GM19438 (cell line): ENCODE measurements at regions not wholly inside any gene's neighbourhood (a gene's known extent, or its start where the extent isn't known, plus 50 kb on each side); places are given as distances from the start of the nearest gene placed in this dataset.

ENCODE experiments used
- ATAC-seq: cut with Tn5 transposase; IDR thresholded peaks from one replicate; pipeline ENCODE4 v1.9.1; 2021; ENCODE audit warnings: low read depth; ENCODE audit not compliant: unreplicated experiment

DNA sequence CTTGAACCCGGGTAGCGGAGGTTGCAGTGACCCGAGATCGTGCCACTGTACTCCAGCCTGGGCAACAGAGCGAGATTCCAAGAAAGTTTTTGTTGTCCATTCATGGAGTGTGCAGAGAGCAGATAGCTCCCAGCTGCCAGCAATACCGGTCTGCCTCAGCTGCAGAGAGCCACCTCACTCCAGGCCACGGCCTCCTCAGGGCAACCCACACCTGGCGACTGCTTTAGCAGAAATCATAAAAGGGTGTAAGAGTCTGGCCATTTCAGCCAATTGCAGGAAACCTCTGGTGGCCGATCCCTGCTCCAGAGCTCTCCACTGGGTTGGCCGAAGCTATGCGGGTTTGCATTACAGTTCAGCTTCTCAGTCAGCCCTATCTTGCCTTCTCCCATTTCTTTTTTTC lies 227.4 kb upstream of the BCOR start:
- no peak for ATAC-seq

DNA sequence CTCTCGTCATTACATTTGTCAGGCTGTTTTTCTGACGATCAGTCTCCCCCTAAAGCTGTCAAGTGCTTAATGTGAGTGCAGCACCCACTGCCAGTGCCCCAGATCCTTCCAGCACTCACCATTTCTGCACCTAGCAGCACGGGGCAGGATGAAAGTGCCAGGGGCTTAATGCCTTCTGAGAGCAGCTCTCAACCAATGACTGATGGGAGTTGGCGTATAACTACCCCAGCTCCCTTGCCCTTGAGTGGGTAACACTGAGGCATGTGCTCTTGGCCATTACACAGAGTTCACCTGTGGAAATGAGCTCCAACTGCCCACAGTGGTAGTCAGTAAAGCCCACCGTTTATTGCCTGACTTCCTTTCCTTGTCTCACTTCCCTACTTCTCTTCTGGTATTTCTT lies 226.2 kb upstream of the BCOR start:
- no peak for ATAC-seq

GRCh38 chrX:40320819-40321218 lies 223.1 kb upstream of the BCOR start:
- no peak for ATAC-seq

- ATAC-seq: no peak
Observed at GRCh38 chrX:40318801-40319200, 221.0 kb upstream of the BCOR start.

DNA sequence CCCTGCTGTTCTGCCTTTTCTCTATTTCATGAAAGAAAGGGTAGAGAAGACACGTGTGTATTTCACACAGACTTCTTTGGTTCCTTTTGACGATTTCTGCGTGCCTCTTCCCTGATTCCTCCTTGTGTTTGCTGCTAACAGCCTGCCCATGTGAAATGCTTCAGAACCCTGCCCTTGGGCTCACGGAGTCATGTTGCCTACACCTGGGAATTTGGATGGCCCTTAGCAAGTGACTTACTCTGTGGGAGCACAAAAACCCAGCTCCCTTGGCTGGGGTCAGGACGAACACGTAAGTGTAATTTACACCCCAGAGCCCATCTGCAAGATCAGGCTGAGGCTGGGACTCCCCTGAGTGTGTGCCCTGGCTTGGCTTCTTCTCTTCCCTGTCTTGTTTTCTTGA lies 220.3 kb upstream of the BCOR start:
- no peak for ATAC-seq

- no peak for ATAC-seq
Observed at GRCh38 chrX:40316502-40316901, 218.7 kb upstream of the BCOR start.

GRCh38 chrX:40314070-40314469 lies 216.3 kb upstream of the BCOR start:
- ATAC-seq: no peak

- no peak for ATAC-seq
Observed at GRCh38 chrX:40313269-40313668, 215.5 kb upstream of the BCOR start.

DNA sequence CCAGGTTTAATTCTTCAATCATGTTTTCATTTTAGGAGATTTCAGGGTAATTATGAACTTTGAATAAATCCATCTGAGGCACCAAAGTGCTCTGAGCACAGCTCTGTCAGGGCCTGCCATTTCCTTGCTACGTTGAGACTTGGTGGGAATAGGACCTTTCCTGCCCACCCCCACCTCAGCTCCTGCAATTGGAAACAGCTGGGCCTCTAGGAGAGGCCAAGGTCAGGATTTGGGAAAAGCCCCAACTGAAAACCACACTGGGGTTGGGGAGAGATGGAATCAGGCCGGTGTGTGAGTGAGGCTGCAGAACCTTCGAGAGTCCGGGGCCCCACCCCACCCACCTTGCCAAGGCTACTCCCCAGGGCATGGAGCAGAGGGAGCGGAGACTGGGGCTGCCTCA lies 212.7 kb upstream of the BCOR start:
- ATAC-seq: no peak

DNA sequence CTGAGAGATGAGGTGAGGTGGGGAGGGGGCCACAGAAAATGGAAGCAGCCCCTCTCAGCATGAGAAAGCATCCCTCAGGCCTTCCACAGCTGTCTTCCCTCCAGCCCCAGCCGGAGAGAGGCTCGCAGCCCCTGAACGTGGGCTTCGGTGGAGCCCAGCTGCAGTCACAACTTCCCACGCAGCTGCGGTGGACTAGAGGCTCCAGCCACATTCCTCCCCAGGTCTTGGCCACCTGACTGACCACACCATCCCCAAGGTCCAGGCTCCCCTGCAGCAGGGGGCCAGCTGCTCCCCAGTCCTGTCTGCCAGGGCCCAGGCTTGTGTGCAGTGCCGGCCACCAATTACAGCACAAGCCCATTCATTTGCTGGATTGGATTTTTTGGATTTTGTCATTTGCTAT lies 212.3 kb upstream of the BCOR start:
- ATAC-seq: no peak

DNA sequence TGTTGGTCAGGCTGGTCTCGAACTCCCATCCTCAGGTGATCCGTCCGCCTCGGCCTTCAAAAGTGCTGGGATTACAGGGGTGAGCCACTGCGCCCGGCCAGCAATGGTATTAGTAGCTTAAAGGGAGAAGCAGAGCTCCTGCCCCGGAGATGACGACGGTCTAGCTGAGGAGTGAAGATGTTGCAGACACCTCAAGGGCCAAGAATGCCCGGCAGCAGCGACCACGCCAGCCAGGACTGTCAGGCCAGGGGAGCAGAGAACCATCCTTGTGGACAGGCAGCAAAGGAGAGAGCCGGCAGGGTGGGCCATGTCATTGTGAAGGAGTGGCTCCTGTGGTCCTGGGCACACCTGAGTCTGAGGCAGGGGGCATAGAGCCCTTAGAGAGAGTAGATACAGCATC lies 210.1 kb upstream of the BCOR start:
- ATAC-seq: no peak

- no peak for ATAC-seq
Observed at GRCh38 chrX:40304115-40304514, 206.4 kb upstream of the BCOR start.

GRCh38 chrX:40303256-40304077 lies 205.7 kb upstream of the BCOR start:
- no peak for ATAC-seq

DNA sequence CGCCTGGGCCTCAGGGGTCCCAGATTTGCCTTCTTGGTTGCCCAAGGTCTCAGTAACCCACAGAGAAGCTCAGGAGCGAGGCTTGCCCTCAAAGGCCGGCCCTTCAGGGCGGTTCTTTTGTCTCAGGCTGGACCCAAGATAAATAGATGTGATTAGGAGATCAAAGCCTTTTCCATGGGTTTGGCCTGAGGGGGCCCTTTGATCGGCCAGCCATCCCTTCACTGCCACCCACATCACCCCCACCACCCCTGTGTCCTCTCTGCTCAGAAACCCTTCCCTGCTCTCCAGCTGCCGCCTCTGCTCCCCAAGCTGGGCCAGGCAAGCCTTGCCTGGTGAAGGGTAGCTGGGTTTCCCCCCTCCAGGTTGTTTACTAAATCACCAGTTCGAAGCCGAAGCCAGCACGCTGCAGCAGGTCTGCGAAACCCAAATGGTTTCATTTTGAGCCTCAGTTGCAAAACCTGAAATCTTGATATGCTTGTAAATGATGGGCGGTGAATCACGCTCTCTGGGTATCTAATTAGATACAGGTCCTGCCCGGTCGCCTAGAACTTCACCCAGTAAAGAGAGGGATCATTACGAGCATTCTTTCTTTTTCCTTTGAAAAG lies 202.6 kb upstream of the BCOR start:
- no peak for ATAC-seq

DNA sequence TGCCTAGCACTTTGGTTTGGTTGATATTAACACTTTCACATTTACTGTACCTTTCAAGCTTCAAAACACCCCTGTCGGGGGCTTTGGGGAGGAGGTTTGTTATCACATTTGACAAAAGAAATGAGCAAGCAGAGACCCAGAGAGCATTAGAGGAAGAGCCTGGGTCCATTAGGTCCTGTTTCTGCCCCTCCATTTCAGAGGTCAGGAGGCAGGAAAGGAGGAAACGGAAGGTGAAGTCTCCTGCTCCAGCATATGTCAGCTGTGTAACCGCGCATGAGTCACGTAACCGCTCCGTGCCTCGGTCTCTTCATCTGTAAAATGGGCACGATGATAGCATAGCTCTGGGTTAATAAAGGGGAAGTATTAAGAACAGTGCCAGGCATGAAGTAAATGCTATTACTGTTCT lies 201.9 kb upstream of the BCOR start:
- ATAC-seq: no peak

GRCh38 chrX:40298572-40299479 lies 201.1 kb upstream of the BCOR start:
- ATAC-seq: no peak

- ATAC-seq: no peak
Observed at GRCh38 chrX:40298069-40298468, 200.3 kb upstream of the BCOR start.

DNA sequence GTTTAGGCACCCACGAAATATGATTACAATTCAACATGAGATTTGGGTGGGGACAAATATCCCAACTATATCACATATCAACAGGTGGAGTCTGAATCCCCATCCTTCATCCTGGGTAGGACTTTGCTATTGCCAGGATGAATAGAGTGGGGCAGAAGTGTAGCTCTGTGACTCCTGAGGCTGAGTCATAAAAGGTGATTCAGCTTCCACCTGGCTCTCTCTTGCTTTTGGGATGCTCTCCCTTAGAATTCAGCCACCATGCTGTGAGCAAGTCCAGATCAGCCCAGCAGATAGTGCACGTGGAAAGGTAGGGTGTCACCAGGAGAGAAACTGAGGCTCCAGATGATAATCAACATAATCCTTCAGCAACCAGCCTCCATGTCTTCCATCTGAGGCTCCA lies 193.8 kb upstream of the BCOR start:
- no peak for ATAC-seq

DNA sequence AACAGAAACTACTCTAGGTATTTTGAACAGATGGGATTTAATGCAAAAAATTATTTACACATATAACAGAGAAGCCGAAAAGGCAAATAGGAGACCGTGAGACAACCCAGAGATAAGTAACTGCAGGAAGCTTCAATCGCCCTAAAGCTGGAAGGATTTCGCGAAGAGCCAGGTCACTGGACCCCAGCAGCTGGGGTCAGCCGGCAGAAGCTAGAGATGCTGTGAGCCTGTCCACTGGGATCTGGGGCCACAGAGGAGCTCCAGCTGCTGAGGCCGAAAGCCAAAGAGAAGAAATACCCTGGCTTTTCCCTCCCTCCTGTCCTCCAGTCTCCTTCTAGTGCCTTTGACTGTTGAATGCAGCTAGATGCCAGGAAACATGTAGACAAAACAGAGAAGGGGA lies 192.8 kb upstream of the BCOR start:
- no peak for ATAC-seq

- ATAC-seq: no peak
Observed at GRCh38 chrX:40285876-40286275, 188.1 kb upstream of the BCOR start.

GRCh38 chrX:40284852-40285251 lies 187.1 kb upstream of the BCOR start:
- ATAC-seq: no peak
